ENCODE measurements at regions not wholly inside any gene's neighbourhood (a gene's known extent, or its start where the extent isn't known, plus 50 kb on each side); places are given as distances from the start of the nearest gene placed in this dataset.

GRCh38 chr7:20033621-20034400 is 183.4 kb downstream of the MACC1 start:
- TF ChIP-seq REST (tag by site-specific recombination; IDR thresholded peaks at IDR 0.05) (no peak), TCF7L2 (IDR thresholded peaks at IDR 0.05; ENCODE audit: borderline replicate concordance, low read depth, low read length) (no peak), ZNF302 (tag by site-specific recombination; IDR thresholded peaks at IDR 0.05; ENCODE audit: low read depth) (no peak), ZNF449 (tag by site-specific recombination; IDR thresholded peaks at IDR 0.05) (no peak), ZNF133 (tag by site-specific recombination; IDR thresholded peaks at IDR 0.05) (no peak), ZNF76 (tag by site-specific recombination; IDR thresholded peaks at IDR 0.05; ENCODE audit: borderline replicate concordance, low read depth) (no peak), CTCF (tag by site-specific recombination; IDR thresholded peaks at IDR 0.05) (no peak), PRDM1 (tag by site-specific recombination; IDR thresholded peaks at IDR 0.05) (no peak), ELK4 (IDR thresholded peaks at IDR 0.05; ENCODE audit: borderline replicate concordance, low read depth, low read length) (no peak), SALL2 (tag by site-specific recombination; IDR thresholded peaks at IDR 0.05; ENCODE audit: borderline replicate concordance) (no peak)

Measured in HEK293 (cell line).